Mucosa of stomach (tissue), 1 donor: ENCODE measurements at regions not wholly inside any gene's neighbourhood (a gene's known extent, or its start where the extent isn't known, plus 50 kb on each side); places are given as distances from the start of the nearest gene placed in this dataset.

Experiments used
- H3K27me3 ChIP-seq: one replicate; pipeline ENCODE4 v1.7.0; 2013; ENCODE audit warnings: mild to moderate bottlenecking, low read length; ENCODE audit not compliant: control insufficient read depth, insufficient read depth
- H3K36me3 ChIP-seq: one replicate; pipeline ENCODE4 v1.7.0; 2013; ENCODE audit warnings: low read length; ENCODE audit not compliant: control insufficient read depth, insufficient read depth
- H3K4me1 ChIP-seq: one replicate; pipeline ENCODE4 v1.7.0; 2013; ENCODE audit warnings: mild to moderate bottlenecking, low read length; ENCODE audit not compliant: control insufficient read depth, insufficient read depth
- H3K4me3 ChIP-seq: one replicate; pipeline ENCODE4 v1.7.0; 2013; ENCODE audit warnings: low read length
- H3K9ac ChIP-seq: one replicate; pipeline ENCODE4 v1.7.0; 2013; ENCODE audit warnings: mild to moderate bottlenecking, low read length, moderate library complexity
- H3K9me3 ChIP-seq: one replicate; pipeline ENCODE4 v1.7.0; 2013; ENCODE audit warnings: mild to moderate bottlenecking, low read length, moderate library complexity; ENCODE audit not compliant: control insufficient read depth
- donor health status: Pancreatic carcinoma.

DNA sequence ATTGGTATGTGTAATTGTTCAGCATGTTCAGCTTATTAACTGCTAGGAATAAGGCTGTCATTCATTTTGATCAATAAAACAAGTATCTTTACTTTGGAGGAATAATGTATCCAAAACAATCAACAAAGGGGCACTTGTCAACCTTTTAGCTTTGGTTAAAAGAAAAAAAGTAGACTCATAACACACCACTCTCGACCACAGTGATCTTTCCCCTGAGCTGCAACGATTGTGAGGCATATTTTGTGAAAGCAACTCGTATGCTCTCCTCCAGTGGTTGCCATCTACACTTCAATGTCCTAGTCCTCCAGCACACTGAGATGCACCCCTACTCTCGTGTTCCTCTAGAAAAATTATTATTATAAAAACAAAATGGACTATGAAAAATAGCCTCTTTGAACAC, 60.1 kb upstream of the PDE7B start:
- H3K9ac ChIP-seq = no peak overlapping the region
- no peaks in the 10 kb centered on the region for H3K27me3 ChIP-seq
- H3K36me3 ChIP-seq = no peaks in the 10 kb centered on the region
- H3K4me1 ChIP-seq = no peaks in the 10 kb centered on the region
- no peak overlapping the region for H3K4me3 ChIP-seq
- H3K9me3 ChIP-seq = no peaks in the 10 kb centered on the region

DNA sequence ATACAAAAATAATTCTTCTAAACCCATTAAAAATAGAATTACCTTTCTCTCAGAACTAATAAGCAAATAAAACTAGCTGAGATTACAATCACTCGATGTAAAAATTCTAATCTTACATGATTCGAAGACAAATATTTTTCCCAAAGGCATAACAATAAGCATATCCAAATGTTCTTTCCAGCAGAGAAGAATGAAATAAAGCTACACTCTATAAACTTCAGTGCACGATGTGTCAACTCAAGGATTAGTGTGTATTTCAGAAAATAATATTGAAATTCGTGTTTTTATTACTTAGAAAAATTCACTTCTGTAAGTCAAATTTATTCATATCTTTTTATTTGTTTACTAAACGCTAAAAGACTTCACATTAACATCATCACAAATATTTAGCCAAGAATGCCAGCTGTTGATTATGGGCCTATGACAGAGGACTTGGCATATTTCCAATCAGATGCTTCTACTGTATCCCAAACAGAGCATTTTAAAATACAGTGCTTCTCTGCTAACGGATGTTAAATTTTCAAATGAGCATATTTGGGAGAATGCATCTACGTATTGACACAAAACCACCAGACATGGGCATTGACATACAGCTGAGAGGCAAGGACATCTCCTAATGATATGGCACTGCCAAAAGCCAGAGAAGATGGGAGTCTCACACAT, 54.7 kb upstream of the PDE7B start:
- Histone ChIP-seq H3K27me3 (no peaks in the 10 kb centered on the region), H3K9ac (no peak overlapping the region), H3K4me1 (no peaks in the 10 kb centered on the region), H3K4me3 (no peak overlapping the region), H3K36me3 (no peaks in the 10 kb centered on the region), H3K9me3 (no peaks in the 10 kb centered on the region)

DNA sequence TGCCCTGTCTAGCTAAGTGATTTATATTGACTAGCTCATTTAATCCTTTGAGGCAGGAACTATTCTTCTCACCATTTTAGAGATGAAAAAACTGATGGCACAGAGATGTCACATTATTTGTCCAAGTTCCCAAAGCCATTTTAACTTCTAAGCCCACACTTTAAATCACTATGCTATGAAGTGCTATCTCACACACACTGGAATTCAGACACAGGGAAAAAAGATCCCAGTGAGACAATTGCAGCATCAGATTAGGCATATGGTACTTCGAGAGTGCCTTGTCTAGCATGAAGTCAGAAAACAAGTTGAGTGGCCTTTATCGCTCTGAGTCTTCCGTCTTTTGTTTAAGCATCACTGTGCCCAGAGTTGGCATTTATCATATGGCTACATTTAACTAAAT, 54.1 kb upstream of the PDE7B start:
- Histone ChIP-seq H3K9ac (no peak overlapping the region), H3K36me3 (no peaks in the 10 kb centered on the region), H3K9me3 (no peaks in the 10 kb centered on the region), H3K4me3 (no peak overlapping the region), H3K4me1 (no peaks in the 10 kb centered on the region), H3K27me3 (no peaks in the 10 kb centered on the region)

DNA sequence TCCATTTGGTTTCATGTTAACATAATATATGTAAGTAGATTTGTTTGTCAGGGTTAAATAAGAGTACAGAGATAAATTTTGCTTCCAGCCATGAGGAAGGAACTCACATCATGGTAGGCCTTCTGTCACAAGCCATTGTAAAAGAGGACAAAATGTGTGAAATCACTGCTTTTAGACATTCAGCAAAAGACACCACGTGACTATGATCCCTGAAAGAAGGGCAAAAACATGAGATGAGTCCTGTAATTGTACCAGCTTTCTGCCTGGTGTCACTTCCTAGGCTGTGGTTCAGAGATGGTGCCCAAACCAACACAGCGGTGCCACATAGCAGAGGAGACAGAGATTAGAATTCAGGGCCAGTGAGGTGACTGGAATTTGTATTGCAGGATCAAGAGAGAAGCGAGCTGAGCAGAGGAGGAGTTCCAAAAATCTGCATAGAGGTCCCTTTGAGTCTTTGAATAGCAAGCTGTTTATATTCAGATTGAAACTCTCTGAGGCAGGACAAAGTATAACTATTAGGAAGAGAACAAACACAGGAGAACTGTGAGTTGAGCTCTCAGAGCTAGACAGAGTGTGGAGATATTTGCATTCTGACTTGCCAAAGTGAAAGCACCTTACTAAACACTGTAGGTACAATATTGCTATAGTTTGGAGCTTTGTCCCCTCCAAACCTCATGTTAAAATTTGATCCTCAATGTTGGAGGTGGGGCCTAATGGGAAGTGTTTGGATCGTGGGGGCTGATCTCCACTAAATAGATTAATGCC, 52.6 kb upstream of the PDE7B start:
- Histone ChIP-seq H3K4me3 (no peak overlapping the region), H3K27me3 (no peaks in the 10 kb centered on the region), H3K36me3 (no peaks in the 10 kb centered on the region), H3K9ac (no peak overlapping the region), H3K4me1 (no peaks in the 10 kb centered on the region), H3K9me3 (no peaks in the 10 kb centered on the region)
